Stimulated activated CD4-positive, alpha-beta T cell treated with anti-CD3 and anti-CD28 coated beads, Interleukin-2, amount 100 ng/mL, for 24 hours (primary cell): ENCODE measurements at regions not wholly inside any gene's neighbourhood (a gene's known extent, or its start where the extent isn't known, plus 50 kb on each side); places are given as distances from the start of the nearest gene placed in this dataset.
"Not testable (repeated sequence)": the region's sequence is repeated elsewhere in the genome, so short reads cannot be mapped to it uniquely, and the experiment has no call there.

Experiments
- DNase-seq, 2 donors: peaks; one replicate each; pipeline ENCODE4 v3.0.0-alpha.2; 2020

DNA sequence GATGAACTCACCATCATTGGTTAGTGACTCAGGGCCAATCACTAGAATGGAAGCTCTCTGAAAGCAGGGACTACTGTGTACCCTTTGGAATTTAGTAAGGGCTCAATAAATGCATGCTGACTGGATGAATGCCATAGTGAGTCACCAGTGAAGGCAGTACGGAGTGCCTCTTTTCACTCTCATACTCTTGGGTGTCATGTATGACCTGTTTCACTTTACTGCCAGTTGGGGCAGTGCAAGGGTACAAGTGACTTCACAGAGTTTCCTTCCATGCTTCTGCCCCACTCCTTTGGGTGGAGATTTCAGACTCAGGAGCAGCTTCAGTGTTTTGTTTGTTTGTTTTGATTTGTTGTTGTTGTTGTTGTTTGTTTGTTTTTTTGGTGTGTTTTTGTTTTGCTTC is 57.7 kb downstream of the SOX3 start:
- DNase-seq: no peak

DNA sequence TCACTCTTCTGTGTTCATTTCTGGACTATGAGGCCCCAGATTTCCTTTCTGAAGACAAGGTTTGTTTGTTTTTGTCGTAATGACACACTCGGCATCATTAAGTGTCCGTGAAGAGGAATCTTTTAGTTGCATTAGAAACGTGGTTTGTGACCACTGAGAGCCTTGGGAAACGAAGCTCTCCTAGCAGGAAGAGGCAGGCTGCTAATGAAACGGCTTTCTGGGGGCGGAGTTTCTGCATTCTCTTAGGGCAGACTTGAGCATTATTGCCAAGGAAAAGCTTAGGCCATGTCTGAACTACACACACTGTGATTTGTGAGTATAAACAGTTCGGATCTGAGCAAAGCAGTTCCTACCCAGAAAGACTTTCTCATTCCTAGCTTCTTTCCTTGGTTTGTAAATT is 64.0 kb downstream of the SOX3 start:
- DNase-seq: no peak

DNA sequence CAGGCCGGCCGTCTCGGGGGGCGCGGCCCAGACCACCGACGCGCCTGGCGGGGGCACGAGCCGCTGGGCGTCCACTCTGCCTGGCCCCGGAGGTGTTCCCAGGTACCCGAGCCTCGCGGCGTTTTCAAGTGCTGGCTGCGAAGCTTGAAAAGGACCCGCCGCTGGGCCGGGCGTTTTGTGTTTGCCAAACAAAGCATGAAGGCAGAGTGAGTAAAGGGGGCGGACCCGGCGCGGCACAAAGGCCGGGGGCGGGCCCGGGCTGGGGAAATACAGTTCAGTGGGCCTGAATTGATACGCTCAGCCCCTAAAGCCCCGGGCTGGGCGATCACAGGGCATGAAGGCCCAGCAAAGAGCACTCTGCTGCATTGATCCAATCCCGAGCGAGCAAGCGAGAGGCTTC is 65.4 kb downstream of the SOX3 start:
- no peak for DNase-seq

DNA sequence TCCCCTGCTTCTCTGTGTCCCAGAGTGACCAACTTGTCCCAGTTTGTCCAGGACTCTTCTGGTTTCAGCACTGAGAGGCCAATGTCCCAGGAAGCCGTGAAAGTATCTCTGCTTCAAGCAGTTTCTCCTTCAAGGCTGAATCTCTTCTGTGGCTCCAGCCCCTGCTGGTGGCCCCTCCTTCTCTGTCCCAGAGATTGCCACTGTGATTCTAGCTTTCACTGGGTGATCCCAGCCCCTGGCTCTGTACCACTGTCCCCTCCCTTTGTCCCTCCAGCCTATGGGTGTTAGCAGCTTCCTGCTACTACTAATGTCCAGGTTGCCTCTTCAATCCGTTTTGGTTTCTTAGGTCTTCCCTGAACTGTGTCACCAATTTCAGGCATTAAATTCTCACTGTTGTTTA is 70.5 kb downstream of the SOX3 start:
- DNase-seq: no peak

DNA sequence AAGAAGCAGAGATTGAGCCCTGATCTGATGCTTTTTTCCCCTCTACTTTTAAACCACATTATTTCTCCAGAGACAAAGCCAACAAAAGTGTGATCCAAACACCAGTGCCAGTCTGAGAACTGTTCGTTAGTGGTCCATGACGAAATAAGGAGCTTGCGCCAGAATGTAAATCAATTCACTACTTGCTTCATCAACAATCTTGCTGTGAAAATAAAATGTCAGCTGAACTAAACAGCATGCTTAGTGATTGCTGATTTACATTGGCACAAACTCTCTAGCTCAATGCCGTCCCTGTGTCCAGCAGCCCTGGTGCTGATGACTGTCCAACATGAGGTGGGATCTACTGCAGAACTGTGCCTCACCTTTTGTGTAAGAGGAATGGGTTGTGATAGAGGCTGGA is 71.3 kb downstream of the SOX3 start:
- no peak for DNase-seq

DNA sequence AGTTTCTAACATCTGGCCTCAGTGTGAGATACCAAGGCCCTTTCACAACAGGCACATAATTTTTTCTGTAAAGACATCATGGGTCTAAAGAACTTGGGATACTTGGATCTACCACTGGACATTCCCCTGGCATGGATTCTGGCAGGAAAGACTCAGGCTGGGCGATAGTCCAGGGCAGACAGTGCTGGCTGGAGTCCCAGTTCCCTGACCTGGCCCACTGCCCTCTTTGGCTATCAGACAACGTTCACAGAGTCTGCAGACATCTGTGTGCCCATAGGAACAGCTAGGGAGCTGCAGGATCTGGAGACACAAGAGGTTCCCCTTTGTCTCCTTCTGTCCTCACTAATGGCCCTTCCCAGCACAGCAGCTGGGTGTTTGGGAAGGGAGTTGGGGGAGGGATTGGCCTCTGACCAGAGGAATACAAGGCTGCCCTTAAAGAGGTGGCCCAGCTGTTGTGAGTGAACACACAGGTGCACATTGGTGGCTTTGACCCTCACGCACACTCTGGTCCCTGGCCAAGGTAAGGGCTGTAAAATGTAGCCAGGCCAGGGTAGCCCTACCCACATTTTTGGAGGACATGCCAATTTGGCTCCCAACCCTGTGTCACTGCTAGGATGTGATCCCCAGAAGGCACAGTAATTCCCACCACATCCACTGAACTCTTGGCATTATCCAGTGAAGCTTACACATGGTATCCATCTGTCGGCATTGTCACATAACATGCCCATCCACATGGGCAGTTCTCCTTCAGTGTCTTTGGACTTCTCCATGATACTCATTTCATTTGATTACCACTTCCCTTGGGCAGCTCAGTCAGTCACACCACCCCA is 72.3 kb downstream of the SOX3 start:
- DNase-seq: no peak

DNA sequence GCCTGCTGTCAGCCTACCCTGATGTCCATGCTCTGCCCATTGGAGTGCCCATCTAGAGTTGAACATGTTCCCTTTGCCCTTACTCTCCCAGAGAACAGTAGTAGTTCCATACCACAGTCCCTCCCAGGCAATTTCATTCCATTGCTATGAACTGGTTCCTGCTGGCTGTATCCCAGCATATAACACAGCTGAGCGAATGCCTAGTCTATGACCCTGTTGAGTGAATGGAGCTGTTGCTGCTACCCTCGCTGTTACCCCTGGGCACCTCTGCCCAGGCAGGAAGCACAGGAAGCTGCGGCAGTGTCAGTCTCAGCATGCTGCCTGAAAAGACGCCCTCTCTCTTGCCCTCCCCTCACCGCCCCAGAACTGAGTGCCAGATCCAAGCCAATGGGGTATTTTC is 73.3 kb downstream of the SOX3 start:
- no peak for DNase-seq

DNA sequence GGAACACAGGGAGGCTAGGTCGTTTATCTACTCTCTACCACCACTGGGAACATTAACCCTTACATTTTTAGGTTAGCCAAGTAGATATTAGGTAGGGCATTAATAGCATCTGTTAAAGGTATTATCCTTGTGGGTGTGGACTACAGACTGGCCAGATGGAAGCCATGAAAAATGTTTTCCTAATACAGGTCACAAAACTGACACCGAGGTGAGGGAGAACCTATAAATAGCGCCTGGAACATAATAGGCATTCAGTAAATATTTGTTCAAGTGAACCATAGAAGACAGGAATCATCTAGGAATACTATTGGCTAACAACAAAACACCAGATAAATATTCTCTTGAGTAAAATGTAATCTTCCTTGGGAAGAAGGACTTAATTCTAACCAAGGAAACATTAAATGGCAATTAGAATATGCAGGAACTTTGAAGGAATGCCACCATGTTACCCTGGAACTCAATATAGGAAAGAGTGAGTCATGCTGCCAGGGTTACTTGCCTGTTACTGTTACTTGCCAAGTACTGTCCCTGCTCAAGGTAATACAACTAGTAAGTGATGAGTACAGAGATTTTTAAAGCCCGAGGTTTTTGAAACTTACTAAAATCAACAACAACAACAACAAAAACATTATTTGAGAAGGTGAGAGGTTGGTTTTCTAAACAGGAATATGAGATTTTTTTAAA is 79.0 kb downstream of the SOX3 start:
- DNase-seq: no peak

DNA sequence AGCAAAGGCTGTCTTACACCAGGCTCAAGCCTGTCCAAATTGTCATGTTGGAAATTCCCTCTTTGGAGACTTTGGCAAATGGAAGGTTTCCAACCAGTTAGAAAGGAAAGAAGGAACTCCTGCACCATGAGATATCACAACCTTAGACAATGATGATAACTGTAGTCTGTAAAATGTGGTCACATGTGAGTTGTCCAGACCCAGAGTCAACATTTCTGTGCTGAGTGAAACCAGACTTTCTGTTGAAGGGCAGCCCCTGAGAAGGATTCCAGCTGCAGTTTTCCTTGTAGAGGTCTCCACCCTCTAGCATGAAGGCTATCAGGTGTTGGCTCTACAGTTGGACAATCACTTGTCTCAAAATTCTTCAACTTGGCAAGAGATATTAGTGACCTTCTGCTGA is 82.4 kb downstream of the SOX3 start:
- no peak for DNase-seq

DNA sequence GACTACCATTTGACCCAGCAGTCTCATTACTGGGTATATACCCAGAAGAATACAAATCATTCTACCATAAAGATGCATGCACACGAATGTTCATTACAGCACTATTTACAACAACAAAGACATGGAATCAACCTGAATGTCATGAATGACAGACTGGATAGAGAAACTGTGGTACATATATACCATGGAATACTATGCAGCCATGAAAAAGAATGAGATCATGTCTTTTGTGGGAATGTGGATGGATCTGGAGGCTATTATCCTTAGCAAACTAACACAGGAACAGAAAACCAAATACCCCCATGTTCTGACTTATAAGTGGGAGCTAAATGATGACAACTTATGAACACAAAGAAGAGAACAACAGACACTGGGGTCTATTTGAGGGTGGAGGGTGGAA is 102.7 kb downstream of the SOX3 start:
- DNase-seq: not testable (repeated sequence)

DNA sequence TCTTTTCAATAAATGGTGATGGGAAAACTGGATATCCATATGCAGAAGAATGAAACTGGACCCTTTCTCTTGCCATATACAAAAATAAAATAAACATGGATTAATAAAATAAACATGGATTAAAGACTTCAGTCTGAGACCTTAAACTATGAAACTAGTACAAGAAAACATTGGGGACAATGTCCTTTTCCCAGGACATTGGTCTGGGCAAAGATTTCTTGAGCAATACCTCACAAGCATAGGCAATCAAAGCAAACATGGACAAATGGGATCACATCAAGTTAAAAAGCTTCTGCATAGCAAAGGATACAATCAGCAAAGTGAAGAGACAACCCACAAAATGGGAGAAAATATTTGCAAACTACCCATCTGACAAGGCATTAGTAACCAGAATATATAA is 108.5 kb downstream of the SOX3 start:
- DNase-seq: not testable (repeated sequence)

DNA sequence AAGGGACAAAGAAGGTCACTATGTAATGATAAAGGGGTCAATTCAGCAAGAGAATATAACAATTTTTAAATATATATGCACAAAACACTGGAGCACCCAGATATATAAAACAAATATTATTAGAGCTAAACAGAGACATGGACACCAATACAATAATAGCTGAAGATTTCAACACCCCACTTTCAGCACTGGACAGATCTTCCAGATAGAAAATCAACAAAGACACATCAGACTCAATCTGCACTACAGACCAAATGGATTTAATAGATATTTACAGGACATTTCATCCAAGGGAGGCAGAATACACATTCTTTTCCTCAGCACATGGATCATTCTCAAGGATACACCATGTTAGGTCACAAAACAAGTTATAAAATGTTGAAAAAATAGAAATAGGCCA is 111.4 kb downstream of the SOX3 start:
- DNase-seq: no peak

DNA sequence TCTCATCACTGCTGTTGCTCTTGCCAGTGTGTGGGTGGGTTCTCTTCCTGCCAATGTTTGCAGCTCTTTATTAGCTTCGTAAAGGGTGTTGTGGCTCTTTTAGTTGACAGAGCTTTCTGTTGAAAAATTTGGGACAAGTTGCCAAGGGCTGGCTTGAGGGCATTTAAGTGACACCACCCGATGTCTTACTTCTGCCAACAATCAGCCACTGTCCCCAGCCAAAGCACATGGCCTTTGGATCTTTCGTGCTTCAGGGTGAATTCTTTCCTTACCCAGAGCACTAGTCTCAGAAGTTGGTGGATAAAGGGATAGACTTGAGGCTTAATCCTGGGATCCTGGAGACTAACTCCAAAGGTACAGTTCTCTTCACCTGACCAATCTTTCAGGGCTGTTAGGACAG is 113.6 kb downstream of the SOX3 start:
- no peak for DNase-seq

DNA sequence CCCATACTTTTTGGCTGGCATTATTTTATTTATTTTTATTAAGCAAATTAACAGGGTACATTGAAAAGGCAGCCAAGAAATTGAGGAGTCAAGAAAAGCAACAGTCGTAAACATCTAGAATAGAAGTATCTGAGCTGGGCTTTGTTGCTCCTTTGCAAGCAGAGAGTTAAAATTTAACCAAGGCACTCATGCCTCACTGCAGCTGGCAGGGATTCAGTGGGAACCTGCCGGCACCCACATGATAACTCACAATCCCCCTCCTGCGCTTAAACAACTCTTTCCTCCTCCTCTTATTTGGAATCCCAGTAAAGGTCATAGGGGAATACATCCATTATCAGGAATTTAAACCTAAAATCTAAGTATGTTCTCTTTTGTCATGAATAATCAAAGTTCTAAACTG is 115.5 kb downstream of the SOX3 start:
- DNase-seq: no peak

DNA sequence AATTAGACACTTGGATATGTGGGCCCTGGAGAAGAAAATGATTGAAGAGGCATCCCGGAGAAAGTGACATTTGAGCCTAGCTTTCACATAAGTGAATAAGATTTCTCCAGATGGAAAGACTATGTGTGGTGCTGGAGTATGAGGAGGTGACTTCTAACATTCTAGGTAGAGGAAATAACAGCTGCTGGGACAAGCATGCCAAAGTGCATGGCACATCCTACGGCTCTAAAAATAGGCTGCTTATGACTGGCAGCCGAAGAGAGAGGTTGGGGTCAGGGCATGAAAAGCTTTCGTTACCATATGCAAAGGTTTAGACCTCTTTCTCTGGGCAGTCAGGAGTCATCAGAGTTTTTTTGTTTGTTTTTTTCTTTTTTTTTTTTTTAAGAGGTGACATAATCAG is 142.0 kb downstream of the SOX3 start:
- no peak for DNase-seq

DNA sequence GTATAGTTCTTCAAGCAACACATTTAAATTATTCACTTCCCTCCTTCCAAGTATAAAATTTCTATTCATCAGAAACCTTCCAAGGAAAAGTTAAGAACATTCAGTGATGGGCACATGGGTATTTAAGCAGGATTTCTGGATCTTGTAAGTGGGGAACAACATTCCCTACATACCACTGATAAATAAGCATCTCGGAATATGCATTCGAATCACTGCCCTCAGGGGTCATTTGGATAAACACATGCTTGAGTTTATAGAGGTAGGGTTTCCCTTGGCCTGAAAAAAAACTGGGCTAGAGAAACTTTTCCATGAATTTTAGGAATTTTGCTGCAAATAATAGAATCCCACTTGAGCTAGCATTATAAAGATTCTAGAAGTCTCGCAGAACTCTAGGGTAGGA is 143.9 kb downstream of the SOX3 start:
- no peak for DNase-seq

DNA sequence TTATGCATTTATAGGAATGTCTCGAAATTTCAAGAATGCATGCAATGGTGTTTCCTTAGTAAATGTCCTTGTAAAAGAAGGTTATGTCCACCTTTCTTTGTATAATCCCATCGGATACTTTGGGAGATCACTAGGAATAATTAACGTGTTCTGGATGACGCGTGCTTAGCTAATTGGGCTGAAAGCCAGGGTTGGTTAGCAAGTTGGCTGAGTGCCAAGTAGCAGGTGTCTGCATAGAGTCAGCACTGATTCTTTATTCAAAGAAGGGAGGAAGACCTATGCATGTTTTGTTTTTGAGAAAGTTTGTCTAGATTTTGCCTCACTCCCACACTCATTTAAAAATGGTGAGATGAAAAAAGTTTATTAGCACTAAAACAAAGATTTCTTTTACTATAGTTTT is 144.6 kb downstream of the SOX3 start:
- DNase-seq: no peak

DNA sequence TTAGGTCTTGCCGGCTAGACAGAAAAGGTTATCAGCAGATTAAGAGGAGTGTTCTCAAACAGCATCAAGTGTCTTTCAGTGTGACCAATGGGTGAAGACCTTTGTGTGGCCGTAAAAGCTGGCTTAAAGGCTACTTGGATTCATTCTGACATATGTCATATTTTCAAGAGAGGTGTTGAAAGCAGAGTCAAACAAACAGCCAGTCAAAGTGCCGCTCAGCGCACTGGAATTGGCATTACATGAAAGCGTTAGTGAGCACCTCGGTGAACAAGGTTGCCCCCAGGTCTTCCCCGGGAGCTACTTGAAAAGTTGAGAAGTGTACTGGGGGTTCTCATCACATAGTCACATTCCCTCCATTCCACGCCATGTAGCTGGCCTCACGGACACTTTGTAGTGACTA is 148.9 kb downstream of the SOX3 start:
- DNase-seq: no peak

DNA sequence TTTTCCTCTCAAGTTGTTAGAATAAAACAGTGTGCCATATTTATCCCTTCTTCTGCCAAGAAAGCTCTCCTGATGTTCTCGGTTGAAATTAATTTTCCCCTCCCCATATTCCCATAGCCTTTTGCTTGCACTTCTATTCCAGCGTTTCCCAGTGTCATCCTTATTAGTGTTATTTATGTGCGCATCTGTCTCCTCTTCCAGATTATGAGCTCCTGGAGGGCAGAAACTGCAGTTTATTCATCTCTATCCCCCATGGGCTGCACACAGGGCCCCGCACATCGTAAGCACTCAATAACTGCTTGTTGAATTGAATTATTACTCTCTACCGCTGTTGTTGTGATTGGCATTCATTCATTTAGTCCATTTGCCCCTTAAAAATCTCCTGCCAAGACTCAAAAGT is 149.4 kb downstream of the SOX3 start:
- DNase-seq: no peak

DNA sequence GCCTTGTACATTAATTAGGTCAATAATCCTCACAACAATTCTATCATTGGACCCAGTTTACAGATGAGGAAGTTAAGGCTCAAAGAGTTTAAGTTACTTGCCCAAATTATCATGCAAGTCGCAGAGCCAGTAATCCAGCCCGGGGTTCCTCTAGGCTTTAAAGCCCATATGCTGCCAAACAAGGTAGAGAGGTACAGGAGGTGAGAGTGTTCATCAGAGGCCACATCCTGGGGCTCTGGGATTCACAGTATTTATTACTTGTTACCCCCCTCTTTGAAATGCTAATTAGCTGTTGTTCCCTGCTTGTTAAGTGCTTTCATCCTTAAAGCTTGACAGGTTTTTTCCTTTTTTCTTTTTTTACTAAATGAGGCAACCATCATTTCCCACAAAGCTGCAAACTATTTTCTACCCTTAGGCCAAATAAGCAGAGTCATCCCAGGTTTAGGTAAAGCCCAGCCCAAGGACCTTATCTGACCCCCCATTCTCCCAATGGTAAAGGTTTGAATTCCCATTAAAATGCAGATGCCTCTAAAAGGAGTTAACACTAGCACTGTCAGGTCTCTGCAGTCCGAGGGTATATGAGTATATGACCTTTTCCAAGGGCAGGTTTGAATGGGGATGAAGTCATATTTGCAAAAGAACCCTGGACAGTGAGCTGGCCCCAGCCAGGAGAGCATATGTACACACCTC is 150.3 kb downstream of the SOX3 start:
- no peak for DNase-seq

DNA sequence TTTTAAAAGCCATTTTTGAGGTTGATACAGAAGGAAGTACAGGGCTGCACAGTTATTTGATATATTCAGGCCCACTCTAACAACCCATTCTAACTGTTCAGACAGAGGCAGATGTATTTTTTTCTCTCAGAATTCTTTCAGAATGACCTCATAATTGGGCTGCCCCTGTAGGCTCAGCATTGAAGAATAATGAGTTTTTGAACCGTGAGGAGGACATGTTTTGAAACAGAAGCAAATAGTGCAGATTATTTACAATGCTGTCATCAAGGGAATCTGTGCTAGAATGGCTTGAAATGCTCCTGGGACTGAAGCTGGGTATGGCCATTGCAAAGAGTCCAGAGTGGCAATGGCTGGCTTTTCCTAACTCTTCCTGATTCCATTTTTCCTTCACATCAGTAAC is 158.1 kb downstream of the SOX3 start:
- no peak for DNase-seq

DNA sequence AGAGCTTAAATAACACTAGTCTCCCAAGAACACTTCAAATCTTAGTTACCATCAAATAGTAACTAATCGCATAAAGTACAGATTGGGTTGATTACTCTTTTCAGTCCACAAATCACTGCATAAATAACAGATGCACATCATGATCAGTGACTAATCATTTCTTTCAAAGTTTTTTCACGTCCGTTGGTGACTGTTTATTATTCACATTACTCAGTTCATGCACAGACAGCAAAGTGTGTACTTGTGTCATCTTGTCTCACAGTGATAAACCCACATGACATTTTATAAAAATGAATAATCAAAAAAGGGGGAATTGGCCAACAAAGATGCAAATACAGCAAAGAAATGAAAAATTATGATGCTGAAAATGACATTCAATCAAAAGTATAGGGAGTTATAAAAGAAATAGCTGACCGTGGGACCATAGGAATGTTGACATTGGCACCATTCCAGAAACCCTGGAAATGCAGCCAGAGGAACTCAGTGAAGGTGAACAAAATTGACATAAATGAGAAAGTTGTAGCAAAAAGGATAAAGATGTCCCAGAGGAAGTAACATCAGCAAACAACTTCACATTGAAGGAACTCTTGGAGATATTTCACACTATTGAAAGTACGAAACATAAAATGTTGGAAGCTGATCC is 161.5 kb downstream of the SOX3 start:
- no peak for DNase-seq

DNA sequence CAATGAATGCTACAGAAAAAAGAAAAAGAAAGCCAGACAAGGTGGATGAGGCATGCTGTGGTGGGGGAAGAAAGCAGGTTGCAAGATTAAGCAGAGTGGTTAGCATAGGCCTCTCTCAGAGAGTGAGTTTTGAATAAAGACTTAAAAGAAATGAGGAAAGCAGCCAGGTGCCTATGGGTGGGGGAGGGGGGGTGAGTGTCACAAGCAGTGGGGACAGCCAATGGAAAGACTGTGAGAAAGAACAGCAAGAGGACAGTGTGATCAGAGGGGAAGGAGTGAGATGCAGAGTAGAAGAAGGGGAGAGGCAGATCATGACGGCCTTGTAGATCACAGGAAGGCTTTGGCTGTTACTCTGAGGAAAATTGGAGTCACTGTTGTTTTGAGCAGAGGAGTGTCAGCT is 162.5 kb downstream of the SOX3 start:
- no peak for DNase-seq

DNA sequence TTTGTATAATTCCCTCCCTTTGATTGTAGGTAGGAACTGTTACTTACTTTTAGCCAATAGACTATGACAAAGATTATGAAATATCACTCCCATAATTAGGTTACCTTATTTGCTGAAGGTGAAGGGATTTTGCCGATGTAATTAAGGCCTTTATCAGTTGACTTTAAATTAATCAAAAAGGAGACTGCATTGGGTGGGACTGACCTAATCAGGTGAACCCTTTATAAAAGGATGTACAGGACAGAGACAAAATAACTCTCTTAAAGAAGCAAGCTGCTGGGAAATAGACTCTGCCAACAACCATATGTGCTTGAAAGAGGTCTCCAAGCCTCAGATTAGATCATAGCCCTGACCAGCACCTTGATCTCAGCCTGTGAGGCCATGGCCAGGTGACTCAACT is 167.6 kb downstream of the SOX3 start:
- DNase-seq: no peak
